T-helper 9 cell (primary cell): ENCODE measurements at regions not wholly inside any gene's neighbourhood (a gene's known extent, or its start where the extent isn't known, plus 50 kb on each side); places are given as distances from the start of the nearest gene placed in this dataset.
"Not testable (repeated sequence)": the region's sequence is repeated elsewhere in the genome, so short reads cannot be mapped to it uniquely, and the experiment has no call there.

ENCODE experiments used
- DNase-seq: peaks from one replicate; pipeline ENCODE4 v3.0.0-alpha.2; 2020

GRCh38 chr4:10879411-10880110 lies 195.0 kb upstream of the CLNK start:
- no peak for DNase-seq

DNA sequence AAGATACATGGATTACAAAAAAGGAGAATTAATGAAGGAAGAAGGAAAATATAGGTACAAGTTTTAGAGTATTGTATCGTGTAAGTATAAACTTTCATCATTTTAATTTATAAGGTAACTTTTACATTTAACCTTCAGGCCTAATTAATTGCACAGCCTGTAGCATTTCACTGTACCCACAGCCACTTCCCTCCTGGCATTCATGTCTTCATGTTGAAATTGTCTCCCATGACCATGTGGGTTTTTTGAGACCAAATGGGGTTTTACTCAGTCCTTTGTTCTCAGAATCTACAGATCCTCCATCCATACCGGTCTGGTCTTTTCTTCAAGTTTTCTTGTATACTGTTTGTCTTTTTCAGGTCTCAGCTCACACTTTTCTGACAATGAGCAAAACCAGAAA lies 194.3 kb upstream of the CLNK start:
- DNase-seq = no peak

GRCh38 chr4:10877076-10877475 lies 192.5 kb upstream of the CLNK start:
- no peak for DNase-seq

DNA sequence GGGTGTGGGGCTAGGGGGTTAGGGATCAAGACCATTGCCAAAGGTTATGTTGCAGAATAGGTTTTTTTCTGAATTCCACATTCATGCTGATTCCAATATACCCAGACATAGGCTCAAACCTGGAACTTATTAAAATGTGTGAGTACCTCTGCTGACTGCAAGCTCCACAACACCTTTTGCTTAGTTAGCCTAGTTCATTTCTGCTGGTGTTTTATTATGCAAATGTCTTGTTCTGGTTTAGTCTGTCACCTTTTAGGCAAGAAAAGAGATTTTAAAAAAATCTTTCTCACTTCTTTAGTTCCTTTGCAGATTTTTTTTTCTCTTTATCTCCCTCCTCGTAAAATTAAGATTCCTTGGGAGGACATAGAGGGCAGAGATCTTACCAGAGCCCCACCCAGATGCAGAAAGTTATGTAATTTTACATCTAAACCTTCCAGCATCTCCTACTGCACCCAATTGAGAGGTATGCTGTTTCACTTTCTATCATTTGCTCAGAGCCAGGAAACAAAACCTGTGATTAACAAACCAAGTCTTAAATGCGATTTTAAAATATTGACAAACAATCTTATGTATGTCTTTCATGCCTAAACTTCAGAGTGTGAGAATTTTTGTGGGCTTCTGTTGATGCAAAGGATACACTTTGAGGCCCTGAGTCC lies 190.7 kb upstream of the CLNK start:
- DNase-seq = no peak

GRCh38 chr4:10873809-10874208 lies 189.2 kb upstream of the CLNK start:
- no peak for DNase-seq

DNA sequence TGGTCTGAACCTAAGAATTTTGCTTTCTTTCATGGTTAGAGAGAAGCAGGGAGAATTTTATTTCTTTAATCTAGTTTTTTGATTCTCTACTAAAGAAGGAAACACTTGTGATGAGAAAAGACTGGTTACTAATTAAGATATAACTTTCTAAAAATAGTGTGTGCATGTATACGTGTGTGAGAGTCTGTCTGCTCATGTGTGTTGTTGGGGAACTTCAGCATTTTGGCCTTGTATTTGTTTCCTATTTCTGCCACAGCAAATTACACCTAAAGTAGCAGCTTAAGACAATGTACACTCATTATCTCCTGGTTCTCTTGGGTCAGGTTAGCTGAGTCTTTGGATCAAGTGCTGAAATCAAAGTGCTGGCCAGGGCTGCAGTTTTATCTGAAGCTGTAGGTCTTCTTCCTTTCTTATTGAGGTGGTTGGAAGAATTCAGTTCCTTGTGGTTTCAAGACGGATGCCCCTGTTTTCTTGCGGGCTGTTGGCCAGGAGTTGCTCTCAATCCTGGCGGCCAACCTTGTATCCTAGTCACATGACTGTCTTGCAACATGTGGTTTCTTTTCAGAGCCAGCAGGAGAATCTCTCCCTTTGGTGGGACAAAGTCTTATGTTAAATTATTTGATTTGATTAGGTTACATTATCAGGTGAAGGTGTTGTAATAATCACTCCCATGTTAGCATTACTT lies 188.4 kb upstream of the CLNK start:
- DNase-seq = no peak

DNA sequence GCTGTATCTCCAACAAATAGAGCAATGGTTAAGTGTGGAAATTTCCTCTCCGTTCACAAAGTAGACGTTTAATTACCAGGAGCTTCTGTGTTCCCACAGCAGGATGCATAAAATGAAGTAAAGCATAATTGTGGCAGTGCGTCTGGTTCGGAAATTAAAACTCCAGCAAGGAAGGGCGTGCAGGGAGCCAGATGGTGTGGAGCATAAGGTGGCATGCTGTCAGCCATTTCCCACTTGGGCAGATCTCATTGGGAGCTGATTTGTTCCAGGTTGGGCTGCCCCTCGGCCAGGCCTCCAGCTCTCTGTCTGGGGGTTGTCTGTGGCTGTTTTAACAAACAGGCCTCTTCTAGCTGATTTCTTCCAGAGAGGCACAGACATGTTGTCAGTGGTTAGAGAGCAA lies 182.1 kb upstream of the CLNK start:
- DNase-seq = no peak

- DNase-seq = no peak
Measured at GRCh38 chr4:10861036-10861435, 176.5 kb upstream of the CLNK start.

DNA sequence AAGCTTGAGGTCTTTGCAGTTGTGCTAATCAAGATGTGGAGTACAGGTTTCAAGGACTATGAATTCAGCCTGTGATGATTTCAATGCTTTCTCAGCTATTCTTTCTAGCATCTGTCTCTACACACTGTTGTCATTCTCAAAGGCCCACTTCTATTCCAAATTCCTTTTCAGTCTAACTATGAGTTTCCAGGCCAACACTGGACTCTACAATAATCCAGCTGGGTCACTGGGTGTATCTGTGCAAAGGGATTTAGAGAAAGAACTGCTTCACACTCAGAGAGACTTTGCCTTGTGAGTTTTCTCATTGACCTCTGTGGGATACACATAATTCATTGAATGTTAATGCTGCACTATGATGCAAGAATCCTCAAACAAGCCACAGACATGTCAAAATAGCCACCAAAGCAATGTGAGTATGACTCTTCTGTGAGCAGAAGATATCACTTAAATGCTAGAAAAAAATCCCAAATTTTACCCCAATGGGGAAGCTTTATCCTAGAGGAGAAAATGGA lies 171.8 kb upstream of the CLNK start:
- DNase-seq = no peak

- no peak for DNase-seq
Measured at GRCh38 chr4:10853196-10853595, 168.6 kb upstream of the CLNK start.

DNA sequence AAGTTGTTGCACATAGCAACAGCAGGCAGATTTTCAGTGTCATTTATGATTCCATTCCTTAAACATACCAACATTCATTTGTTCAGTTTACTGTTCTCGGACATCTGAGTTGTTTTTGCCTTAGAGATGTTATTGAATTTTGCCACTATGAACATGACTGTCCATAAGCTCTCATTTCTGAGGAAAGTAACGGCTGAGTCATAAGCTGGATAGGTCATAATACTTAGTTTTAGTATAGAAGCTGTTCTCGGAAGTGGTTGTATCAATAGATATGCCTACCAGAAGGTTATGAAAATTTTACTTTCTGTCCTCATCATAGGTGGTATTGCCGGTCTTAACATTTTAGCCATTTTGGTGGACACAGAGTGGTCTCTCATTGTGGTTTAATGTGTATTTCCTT lies 157.1 kb upstream of the CLNK start:
- DNase-seq = no peak

DNA sequence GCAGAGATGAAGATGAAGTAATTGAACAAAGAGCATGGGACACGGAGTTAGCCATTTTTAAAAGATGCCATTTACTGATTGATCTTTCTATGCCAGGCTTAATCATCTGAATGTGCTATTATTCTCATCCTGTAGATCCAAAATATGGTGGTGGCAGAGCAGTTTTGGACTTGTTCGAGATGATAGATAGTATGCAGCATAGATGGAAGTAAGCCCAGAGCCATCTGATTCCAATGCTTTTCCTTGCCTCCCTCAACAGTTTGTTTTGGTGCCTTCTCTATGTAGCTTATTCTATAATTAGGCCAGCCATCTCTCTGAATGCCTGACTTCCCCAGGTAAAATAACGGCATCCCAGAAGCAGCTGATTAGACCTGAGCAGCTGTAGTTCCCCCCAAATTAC lies 152.6 kb upstream of the CLNK start:
- no peak for DNase-seq

GRCh38 chr4:10832806-10833628 lies 148.4 kb upstream of the CLNK start:
- DNase-seq = no peak

DNA sequence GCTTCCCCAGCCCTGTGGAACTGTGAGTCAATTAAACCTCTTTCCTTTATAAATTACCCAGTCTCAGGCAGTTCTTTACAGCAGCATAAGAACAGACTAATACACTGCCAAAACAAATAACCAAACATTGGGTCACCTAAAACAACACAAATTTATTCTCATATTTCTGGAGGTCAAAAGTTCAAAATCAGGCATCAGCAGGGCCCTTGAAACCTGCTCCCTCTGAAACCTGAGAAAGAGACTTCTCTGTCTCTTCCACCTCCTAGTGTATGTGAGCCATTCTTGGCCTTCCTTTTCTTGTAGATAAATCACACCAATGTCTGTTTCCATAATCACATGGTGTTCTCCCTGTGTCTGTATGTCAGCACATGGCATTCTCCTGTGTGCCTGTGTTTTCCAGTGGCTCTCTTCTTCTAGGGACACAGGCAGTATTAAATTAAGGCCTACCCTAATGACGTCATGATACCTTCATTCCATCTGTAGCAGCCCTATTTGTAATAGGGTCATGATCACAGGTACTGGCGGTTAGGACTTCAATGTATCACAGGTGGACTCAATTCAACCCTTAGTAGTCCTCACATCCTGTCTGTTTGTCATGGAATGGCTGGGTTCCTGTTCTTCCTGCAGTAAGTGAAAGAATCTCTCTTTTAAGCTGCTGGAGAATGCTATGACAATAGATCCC lies 147.3 kb upstream of the CLNK start:
- DNase-seq = no peak

DNA sequence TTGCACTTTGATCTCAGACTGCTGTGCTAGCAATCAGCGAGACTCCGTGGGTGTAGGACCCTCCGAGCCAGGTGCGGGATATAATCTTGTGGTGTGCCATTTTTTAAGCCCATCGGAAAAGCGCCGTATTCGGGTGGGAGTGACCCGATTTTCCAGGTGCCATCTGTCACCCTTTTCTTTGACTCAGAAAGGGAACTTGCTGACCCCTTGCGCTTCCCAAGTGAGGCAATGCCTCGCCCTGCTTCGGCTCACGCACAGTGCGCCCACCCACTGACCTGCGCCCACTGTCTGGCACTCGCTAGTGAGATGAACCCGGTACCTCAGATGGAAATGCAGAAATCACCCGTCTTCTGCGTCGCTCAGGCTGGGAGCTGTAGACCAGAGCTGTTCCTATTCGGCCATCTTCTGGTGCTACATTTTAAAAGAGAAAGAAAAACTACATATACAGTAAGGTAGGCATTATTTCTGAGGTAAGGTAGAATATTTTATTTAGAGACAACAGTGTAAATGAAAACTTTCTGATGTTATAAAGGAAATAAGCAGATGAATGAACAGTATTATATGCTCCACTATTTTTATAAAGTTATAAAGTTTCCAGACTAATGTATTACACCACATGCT lies 144.5 kb upstream of the CLNK start:
- not testable (repeated sequence) for DNase-seq

DNA sequence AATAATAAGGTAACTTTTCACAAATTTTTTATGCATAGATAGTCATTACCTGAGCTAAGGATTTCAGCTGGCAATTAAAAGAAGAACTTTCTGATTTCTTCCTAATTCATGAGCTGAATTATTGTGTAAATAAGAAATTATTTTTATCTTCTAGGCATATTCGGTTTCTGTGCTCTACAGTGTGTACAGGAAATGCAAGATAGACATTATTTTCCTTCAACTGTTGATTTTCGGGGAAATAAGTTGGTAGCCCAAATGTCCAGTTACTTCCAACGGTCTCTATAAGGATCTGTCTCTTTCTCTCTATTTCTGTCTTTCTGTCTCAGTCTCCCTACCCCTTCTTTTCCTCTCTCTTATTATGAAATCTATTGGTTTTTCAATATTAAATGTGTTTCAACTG lies 137.3 kb upstream of the CLNK start:
- no peak for DNase-seq

DNA sequence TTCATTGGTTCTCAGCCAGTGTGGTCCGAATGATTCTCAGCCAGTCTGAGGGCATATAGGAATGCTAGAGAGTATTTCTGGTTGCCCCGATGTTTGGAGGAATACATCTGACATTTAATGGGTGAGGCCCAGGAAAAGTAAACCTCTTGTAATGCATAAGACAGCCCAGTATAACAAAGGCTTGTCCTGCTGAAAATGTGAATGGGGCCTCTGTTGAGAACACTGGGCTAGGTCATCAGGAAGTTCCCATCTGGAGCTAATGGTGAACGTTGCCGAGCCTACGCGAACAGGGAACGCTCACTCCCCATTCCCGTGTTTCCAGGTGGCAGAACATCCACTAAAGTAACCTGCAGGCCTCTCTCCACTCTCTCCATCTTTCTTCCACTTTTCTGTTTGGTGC lies 132.0 kb upstream of the CLNK start:
- DNase-seq = no peak

DNA sequence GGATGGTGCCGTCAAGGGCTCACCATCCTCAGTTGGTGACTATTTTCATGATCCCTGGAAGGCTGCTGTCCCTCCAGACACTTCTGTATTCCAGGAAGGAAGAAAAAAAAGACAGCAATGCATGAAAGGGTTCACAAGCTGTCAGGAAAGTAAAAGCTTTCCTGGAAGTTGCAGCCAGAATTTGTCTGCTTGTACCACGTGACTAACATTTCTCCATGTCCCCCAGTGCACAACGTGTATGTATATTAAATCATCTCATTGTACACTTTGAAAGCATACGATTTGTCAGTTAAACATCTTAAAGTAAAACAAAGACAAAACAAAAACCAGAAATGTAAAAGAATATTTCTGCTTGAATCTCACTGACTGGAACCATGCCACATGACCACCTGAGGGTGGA lies 127.4 kb upstream of the CLNK start:
- DNase-seq = no peak

DNA sequence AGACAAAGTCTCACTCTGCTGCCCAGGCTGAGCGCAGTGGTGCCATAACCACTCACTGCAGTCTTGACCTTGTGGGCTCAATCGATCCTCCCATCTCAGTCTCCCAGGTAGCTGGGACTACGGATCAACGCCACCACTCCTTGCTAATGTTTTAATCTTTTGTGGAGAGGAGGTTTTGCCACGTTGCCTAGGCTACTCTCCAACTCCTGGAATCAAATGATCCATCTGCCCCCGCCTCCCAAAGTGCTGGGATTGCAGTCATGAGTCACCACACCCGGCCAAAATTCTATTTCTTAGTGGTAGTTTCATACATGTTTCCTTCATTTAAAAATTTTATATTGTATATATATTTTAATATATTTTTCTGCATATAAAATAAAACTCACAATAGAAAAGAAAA lies 125.8 kb upstream of the CLNK start:
- no peak for DNase-seq

DNA sequence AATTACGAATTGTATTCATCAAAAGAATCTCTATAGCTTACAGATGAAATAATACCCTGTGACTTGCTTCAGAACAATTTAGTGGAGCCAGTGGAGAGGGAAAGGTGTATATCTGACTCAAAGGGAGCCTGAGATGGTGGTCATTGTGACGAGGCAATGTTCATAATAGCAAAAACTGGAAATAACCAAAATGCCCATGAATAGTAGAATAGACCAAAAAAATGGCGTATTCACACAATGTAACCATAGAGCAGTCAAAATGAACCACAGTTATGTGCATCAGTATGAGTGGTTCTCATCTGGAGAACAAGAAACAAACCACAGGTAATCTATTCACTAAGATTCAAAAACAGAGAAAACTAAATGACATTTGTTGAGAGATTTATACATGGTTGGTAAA lies 125.3 kb upstream of the CLNK start:
- no peak for DNase-seq

- DNase-seq = no peak
Measured at GRCh38 chr4:10808591-10808990, 124.0 kb upstream of the CLNK start.
